A172 (cell line): ENCODE measurements at regions not wholly inside any gene's neighbourhood (a gene's known extent, or its start where the extent isn't known, plus 50 kb on each side); places are given as distances from the start of the nearest gene placed in this dataset.
"Not testable (repeated sequence)": the region's sequence is repeated elsewhere in the genome, so short reads cannot be mapped to it uniquely, and the experiment has no call there.

Experiments used
- DNase-seq: peaks from one replicate; pipeline ENCODE4 v3.0.0-alpha.2; 2015; ENCODE audit warnings: low spot score

GRCh38 chr14:65834051-65834450 lies 421.5 kb downstream of the FUT8 start:
- DNase-seq, result no peak

- no peak for DNase-seq
These were observed 422.3 kb downstream of the FUT8 start for GRCh38 chr14:65834812-65835211.

- DNase-seq, result no peak
These were observed 423.0 kb downstream of the FUT8 start for GRCh38 chr14:65835501-65835900.

GRCh38 chr14:65838565-65838964 lies 426.0 kb downstream of the FUT8 start:
- DNase-seq, result no peak

- no peak for DNase-seq
These were observed 427.7 kb downstream of the FUT8 start for GRCh38 chr14:65840118-65840751.

GRCh38 chr14:65840786-65841185 lies 428.3 kb downstream of the FUT8 start:
- DNase-seq, result no peak

- no peak for DNase-seq
These were observed 433.8 kb downstream of the FUT8 start for GRCh38 chr14:65846196-65846868.

GRCh38 chr14:65847075-65847847 lies 434.7 kb downstream of the FUT8 start:
- no peak for DNase-seq

- DNase-seq, result not testable (repeated sequence)
These were observed 435.4 kb downstream of the FUT8 start for GRCh38 chr14:65847931-65848330.

- DNase-seq, result no peak
These were observed 436.6 kb downstream of the FUT8 start for GRCh38 chr14:65849091-65849490.

GRCh38 chr14:65849558-65849957 lies 437.0 kb downstream of the FUT8 start:
- no peak for DNase-seq

- DNase-seq, result no peak
These were observed 438.1 kb downstream of the FUT8 start for GRCh38 chr14:65850429-65851135.

- no peak for DNase-seq
These were observed 440.2 kb downstream of the FUT8 start for GRCh38 chr14:65852689-65853088.

- no peak for DNase-seq
These were observed 441.0 kb downstream of the FUT8 start for GRCh38 chr14:65853407-65853955.

- DNase-seq, result no peak
These were observed 441.7 kb downstream of the FUT8 start for GRCh38 chr14:65854215-65854614.

- DNase-seq, result no peak
These were observed 448.6 kb downstream of the FUT8 start for GRCh38 chr14:65860956-65861611.

GRCh38 chr14:65864549-65864948 lies 452.0 kb downstream of the FUT8 start:
- no peak for DNase-seq

- no peak for DNase-seq
These were observed 452.5 kb downstream of the FUT8 start for GRCh38 chr14:65864984-65865383.

- DNase-seq, result no peak
These were observed 453.9 kb downstream of the FUT8 start for GRCh38 chr14:65866448-65866847.

- no peak for DNase-seq
These were observed 454.4 kb downstream of the FUT8 start for GRCh38 chr14:65866886-65867285.

- DNase-seq, result no peak
These were observed 454.8 kb downstream of the FUT8 start for GRCh38 chr14:65867333-65867732.
